OCI-LY3 (cell line): ENCODE measurements at regions not wholly inside any gene's neighbourhood (a gene's known extent, or its start where the extent isn't known, plus 50 kb on each side); places are given as distances from the start of the nearest gene placed in this dataset.
A peak's percentile ranks its signal among the peaks of the same experiment; 100 is the strongest.

ENCODE experiments used
- H2AFZ ChIP-seq: fragments of 200-600, 300-600 bp; shearing (Covaris generic); 2 replicates; pipeline ENCODE4 v1.6.0; 2014; ENCODE audit warnings: antibody characterized with exemption, low read depth, low read length
- H3K27ac ChIP-seq: fragments of 200-600, 300-600 bp; sonication (generic); 2 replicates; pipeline ENCODE4 v1.5.1; 2014; ENCODE audit warnings: mild to moderate bottlenecking, low read length, moderate library complexity, mixed read lengths
- H3K27me3 ChIP-seq: fragments of 200-600, 300-600 bp; sonication (generic); 2 replicates; pipeline ENCODE4 v1.6.1; 2014; ENCODE audit warnings: low read depth, low read length, mixed read lengths
- H3K36me3 ChIP-seq: fragments of 200-600, 300-600 bp; sonication (generic); replicated peaks from 2 replicates; pipeline ENCODE3; 2014; ENCODE audit warnings: low read depth, low read length, mixed read lengths
- H3K4me1 ChIP-seq: fragments of 300-600, 200-600 bp; sonication (generic); 2 replicates; pipeline ENCODE4 v1.6.1; 2014; ENCODE audit warnings: low read length, mixed read lengths
- H3K4me2 ChIP-seq: fragments of 200-600, 300-600 bp; sonication (generic); 2 replicates; pipeline ENCODE4 v1.6.1; 2014; ENCODE audit warnings: low read length, mixed read lengths
- H3K4me3 ChIP-seq: fragments of 300-600, 200-600 bp; sonication (generic); 2 replicates; pipeline ENCODE4 v1.5.1; 2014; ENCODE audit warnings: antibody characterized with exemption, mild to moderate bottlenecking, low read length, moderate library complexity
- H3K79me2 ChIP-seq: fragments of 300-600, 200-600 bp; shearing (Covaris generic); 2 replicates; pipeline ENCODE4 v1.6.1; 2014; ENCODE audit warnings: mild to moderate bottlenecking, low read length, mixed read lengths
- H3K9ac ChIP-seq: fragments of 300-600, 200-600 bp; shearing (Covaris generic); 2 replicates; pipeline ENCODE4 v1.6.0; 2014; ENCODE audit warnings: mild to moderate bottlenecking, low read length, moderate library complexity
- H3K9me3 ChIP-seq: fragments of 200-600, 300-600 bp; shearing (Covaris generic); 2 replicates; pipeline ENCODE4 v1.6.1; 2014; ENCODE audit warnings: low read length, mixed read lengths; ENCODE audit not compliant: insufficient read depth
- H4K20me1 ChIP-seq: fragments of 200-600, 300-600 bp; sonication (generic); 2 replicates; pipeline ENCODE4 v1.6.1; 2016; ENCODE audit warnings: low read length, mixed read lengths; ENCODE audit not compliant: insufficient read depth
- CTCF ChIP-seq: fragments of 200-600, 300-600 bp; sonication (generic); IDR thresholded peaks from 2 replicates; pipeline ENCODE4 v1.5.1; 2014; ENCODE audit warnings: antibody characterized with exemption, low read length, low read depth
- EZH2phosphoT487 ChIP-seq: fragments of 200-600 bp; shearing (Covaris generic); IDR thresholded peaks from 2 replicates; pipeline ENCODE4 v1.6.1; 2018; ENCODE audit warnings: antibody characterized with exemption, mixed run types, low read depth

- H3K9me3 ChIP-seq, result no peaks in the 10 kb centered on the region
- no peak overlapping the region for H3K9ac ChIP-seq
- H3K4me3 ChIP-seq, result peak overlapping the region; percentile 35
- H4K20me1 ChIP-seq, result no peaks in the 10 kb centered on the region
- peak overlapping the region; percentile 68 for H3K4me2 ChIP-seq
- H3K27ac ChIP-seq, result peak overlapping the region; percentile 5; the same call in 1 of the 2 replicates
- H3K36me3 ChIP-seq, result no peaks in the 10 kb centered on the region
- H2AFZ ChIP-seq, result no peak overlapping the region
- H3K27me3 ChIP-seq, result peaks cover 52% of the 10 kb centered on the region
- H3K79me2 ChIP-seq, result no peaks in the 10 kb centered on the region
- no peak for TF ChIP-seq CTCF
- 0 out of 2 replicates have a peak, but pooled peaks have one; percentile 38 for TF ChIP-seq EZH2phosphoT487
- peaks cover 31% of the 10 kb centered on the region for H3K4me1 ChIP-seq
Observed at GRCh38 chr6:63504777-63505384, 67.4 kb upstream of the LOC128125822 start.

GRCh38 chr6:63507096-63507495 lies 65.2 kb upstream of the LOC128125822 start:
- TF ChIP-seq CTCF (peak; percentile 58), EZH2phosphoT487 (no peak)
- Histone ChIP-seq H3K79me2 (no peaks in the 10 kb centered on the region), H3K4me3 (no peak overlapping the region), H4K20me1 (no peaks in the 10 kb centered on the region), H3K4me2 (peak overlapping the region; percentile 23; the same call in 1 of the 2 replicates), H2AFZ (no peak overlapping the region), H3K9ac (no peak overlapping the region), H3K9me3 (no peaks in the 10 kb centered on the region), H3K27me3 (peaks cover 45% of the 10 kb centered on the region), H3K27ac (no peak overlapping the region), H3K4me1 (peaks cover 43% of the 10 kb centered on the region), H3K36me3 (no peaks in the 10 kb centered on the region)

GRCh38 chr6:63509652-63510352 lies 62.5 kb upstream of the LOC128125822 start:
- no peak for TF ChIP-seq CTCF
- TF ChIP-seq EZH2phosphoT487, result no peak
- no peak overlapping the region for H2AFZ ChIP-seq
- H3K36me3 ChIP-seq, result no peaks in the 10 kb centered on the region
- H3K79me2 ChIP-seq, result no peaks in the 10 kb centered on the region
- no peaks in the 10 kb centered on the region for H4K20me1 ChIP-seq
- H3K9me3 ChIP-seq, result no peaks in the 10 kb centered on the region
- peaks cover 37% of the 10 kb centered on the region for H3K4me1 ChIP-seq
- peak overlapping the region; percentile 28; the same call in 1 of the 2 replicates for H3K9ac ChIP-seq
- H3K4me2 ChIP-seq, result peak overlapping the region; percentile 66
- peak overlapping the region; percentile 67 for H3K27ac ChIP-seq
- H3K4me3 ChIP-seq, result peak overlapping the region; percentile 45
- H3K27me3 ChIP-seq, result peaks cover 51% of the 10 kb centered on the region

GRCh38 chr6:63510353-63510686 lies 62.0 kb upstream of the LOC128125822 start:
- H3K9ac ChIP-seq, result peak overlapping the region; percentile 28; the same call in 1 of the 2 replicates
- H3K27ac ChIP-seq, result peak overlapping the region; percentile 67; the same call in 1 of the 2 replicates
- H3K4me3 ChIP-seq, result peak overlapping the region; percentile 45
- H2AFZ ChIP-seq, result no peak overlapping the region
- TF ChIP-seq EZH2phosphoT487, result no peak
- no peaks in the 10 kb centered on the region for H4K20me1 ChIP-seq
- peaks cover 51% of the 10 kb centered on the region for H3K27me3 ChIP-seq
- H3K36me3 ChIP-seq, result no peaks in the 10 kb centered on the region
- no peaks in the 10 kb centered on the region for H3K79me2 ChIP-seq
- no peaks in the 10 kb centered on the region for H3K9me3 ChIP-seq
- peak overlapping the region; percentile 66 for H3K4me2 ChIP-seq
- H3K4me1 ChIP-seq, result peaks cover 32% of the 10 kb centered on the region
